Retinal pigment epithelial cell (primary cell): ENCODE measurements at regions not wholly inside any gene's neighbourhood (a gene's known extent, or its start where the extent isn't known, plus 50 kb on each side); places are given as distances from the start of the nearest gene placed in this dataset.

Source experiments
- DNase-seq: peaks from one replicate; pipeline ENCODE4 v3.0.0-alpha.2; 2010; ENCODE audit warnings: low read depth
- H3K4me3 ChIP-seq: 2 replicates; pipeline ENCODE4 v1.5.1; 2011; ENCODE audit warnings: mild to moderate bottlenecking, low read length, control low read depth, moderate library complexity
- CTCF ChIP-seq: conservative IDR thresholded peaks from 2 replicates; pipeline ENCODE4 v1.5.1; 2011; ENCODE audit warnings: low read depth, low read length, control low read depth, inconsistent platforms

- DNase-seq: peak; percentile 6
- H3K4me3 ChIP-seq: no peak overlapping the region
- TF ChIP-seq CTCF: no peak
Observed at GRCh38 chr6:9933677-9934076, 481.2 kb downstream of the TFAP2A start.

- no peak for TF ChIP-seq CTCF
- no peak for DNase-seq
- no peak overlapping the region for H3K4me3 ChIP-seq
Observed at GRCh38 chr6:9927275-9927674, 487.6 kb downstream of the TFAP2A start.

GRCh38 chr6:9924971-9925370 is 489.9 kb downstream of the TFAP2A start:
- no peak for DNase-seq
- H3K4me3 ChIP-seq: no peak overlapping the region
- TF ChIP-seq CTCF: no peak

GRCh38 chr6:9921366-9921765 is 493.5 kb downstream of the TFAP2A start:
- TF ChIP-seq CTCF: no peak
- H3K4me3 ChIP-seq: no peak overlapping the region
- DNase-seq: peak; percentile 51

GRCh38 chr6:9914951-9915350 is 499.9 kb downstream of the TFAP2A start:
- no peak for DNase-seq
- no peak for TF ChIP-seq CTCF
- no peak overlapping the region for H3K4me3 ChIP-seq

GRCh38 chr6:9901376-9901775 is 513.5 kb downstream of the TFAP2A start:
- H3K4me3 ChIP-seq: no peak overlapping the region
- no peak for TF ChIP-seq CTCF
- DNase-seq: no peak

- no peak overlapping the region for H3K4me3 ChIP-seq
- TF ChIP-seq CTCF: no peak
- DNase-seq: no peak
Observed at GRCh38 chr6:9896806-9897205, 518.1 kb downstream of the TFAP2A start.
